ENCODE measurements at regions not wholly inside any gene's neighbourhood (a gene's known extent, or its start where the extent isn't known, plus 50 kb on each side); places are given as distances from the start of the nearest gene placed in this dataset.
"Not testable (repeated sequence)": the region's sequence is repeated elsewhere in the genome, so short reads cannot be mapped to it uniquely, and the experiment has no call there.

DNA sequence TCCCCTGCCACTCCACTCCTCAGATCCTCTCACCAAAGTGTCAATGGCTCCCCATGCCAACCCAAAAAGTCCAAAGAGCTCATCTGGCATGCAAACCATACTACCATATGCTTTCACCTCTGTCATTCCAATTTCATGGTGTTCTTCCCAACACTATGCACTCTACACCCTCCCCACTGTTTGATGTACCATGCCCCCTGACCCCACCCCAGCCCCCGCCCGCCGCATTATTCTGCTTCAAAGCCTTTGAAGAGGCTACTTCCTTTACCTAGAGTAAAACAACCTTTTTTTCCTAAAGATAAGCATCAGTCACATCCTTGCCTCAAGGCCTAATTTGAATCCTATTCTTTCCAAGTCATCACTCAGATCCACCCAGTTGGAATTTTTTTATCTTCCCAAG, 226.3 kb downstream of the DEPDC1B start:
- H3K4me3 ChIP-seq (ENCODE audit: low read depth in 1 of 3, low read length in 3 of 3), result no peak overlapping the region
- no peak for TF ChIP-seq JUND (IDR thresholded peaks at IDR 0.05)
- no peak for TF ChIP-seq NR2F2 (IDR thresholded peaks at IDR 0.05)
- TF ChIP-seq, protein P1, sequence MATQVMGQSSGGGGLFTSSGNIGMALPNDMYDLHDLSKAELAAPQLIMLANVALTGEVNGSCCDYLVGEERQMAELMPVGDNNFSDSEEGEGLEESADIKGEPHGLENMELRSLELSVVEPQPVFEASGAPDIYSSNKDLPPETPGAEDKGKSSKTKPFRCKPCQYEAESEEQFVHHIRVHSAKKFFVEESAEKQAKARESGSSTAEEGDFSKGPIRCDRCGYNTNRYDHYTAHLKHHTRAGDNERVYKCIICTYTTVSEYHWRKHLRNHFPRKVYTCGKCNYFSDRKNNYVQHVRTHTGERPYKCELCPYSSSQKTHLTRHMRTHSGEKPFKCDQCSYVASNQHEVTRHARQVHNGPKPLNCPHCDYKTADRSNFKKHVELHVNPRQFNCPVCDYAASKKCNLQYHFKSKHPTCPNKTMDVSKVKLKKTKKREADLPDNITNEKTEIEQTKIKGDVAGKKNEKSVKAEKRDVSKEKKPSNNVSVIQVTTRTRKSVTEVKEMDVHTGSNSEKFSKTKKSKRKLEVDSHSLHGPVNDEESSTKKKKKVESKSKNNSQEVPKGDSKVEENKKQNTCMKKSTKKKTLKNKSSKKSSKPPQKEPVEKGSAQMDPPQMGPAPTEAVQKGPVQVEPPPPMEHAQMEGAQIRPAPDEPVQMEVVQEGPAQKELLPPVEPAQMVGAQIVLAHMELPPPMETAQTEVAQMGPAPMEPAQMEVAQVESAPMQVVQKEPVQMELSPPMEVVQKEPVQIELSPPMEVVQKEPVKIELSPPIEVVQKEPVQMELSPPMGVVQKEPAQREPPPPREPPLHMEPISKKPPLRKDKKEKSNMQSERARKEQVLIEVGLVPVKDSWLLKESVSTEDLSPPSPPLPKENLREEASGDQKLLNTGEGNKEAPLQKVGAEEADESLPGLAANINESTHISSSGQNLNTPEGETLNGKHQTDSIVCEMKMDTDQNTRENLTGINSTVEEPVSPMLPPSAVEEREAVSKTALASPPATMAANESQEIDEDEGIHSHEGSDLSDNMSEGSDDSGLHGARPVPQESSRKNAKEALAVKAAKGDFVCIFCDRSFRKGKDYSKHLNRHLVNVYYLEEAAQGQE (IDR thresholded peaks at IDR 0.05), result no peak
- TF ChIP-seq, protein P2, sequence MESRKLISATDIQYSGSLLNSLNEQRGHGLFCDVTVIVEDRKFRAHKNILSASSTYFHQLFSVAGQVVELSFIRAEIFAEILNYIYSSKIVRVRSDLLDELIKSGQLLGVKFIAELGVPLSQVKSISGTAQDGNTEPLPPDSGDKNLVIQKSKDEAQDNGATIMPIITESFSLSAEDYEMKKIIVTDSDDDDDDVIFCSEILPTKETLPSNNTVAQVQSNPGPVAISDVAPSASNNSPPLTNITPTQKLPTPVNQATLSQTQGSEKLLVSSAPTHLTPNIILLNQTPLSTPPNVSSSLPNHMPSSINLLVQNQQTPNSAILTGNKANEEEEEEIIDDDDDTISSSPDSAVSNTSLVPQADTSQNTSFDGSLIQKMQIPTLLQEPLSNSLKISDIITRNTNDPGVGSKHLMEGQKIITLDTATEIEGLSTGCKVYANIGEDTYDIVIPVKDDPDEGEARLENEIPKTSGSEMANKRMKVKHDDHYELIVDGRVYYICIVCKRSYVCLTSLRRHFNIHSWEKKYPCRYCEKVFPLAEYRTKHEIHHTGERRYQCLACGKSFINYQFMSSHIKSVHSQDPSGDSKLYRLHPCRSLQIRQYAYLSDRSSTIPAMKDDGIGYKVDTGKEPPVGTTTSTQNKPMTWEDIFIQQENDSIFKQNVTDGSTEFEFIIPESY (IDR thresholded peaks at IDR 0.05), result no peak
- TF ChIP-seq TAF1 (conservative IDR thresholded peaks at IDR 0.05), result no peak
- TF ChIP-seq SP1 (IDR thresholded peaks at IDR 0.05), result no peak
- H3K27ac ChIP-seq (ENCODE audit: low read depth in 1 of 2, low read length in 2 of 2), result no peak overlapping the region
- no peaks in the 10 kb centered on the region for H3K27me3 ChIP-seq (ENCODE audit: control insufficient read depth in 4 of 4, insufficient read depth in 4 of 4, low read length in 3 of 4)
- H3K9ac ChIP-seq (ENCODE audit: low read depth in 1 of 2, low read length in 2 of 2), result no peak overlapping the region
- H3K9me3 ChIP-seq (ENCODE audit: control insufficient read depth in 4 of 4, low read length in 3 of 4), result peaks cover 0 to 5% (median under 1%) of the 10 kb centered on the region in 4 donors
- no peaks in the 10 kb centered on the region for H3K4me1 ChIP-seq (ENCODE audit: control insufficient read depth in 4 of 4, insufficient read depth in 4 of 4, low read length in 3 of 4)
- WGBS, result 59% methylated on average over 3 of the region's 3 CpGs
- no peak for DNase-seq (ENCODE audit: low spot score)
- H3K36me3 ChIP-seq (ENCODE audit: control insufficient read depth in 4 of 4, insufficient read depth in 3 of 4, low read depth in 1 of 4, low read length in 3 of 4), result no peaks in the 10 kb centered on the region

DNA sequence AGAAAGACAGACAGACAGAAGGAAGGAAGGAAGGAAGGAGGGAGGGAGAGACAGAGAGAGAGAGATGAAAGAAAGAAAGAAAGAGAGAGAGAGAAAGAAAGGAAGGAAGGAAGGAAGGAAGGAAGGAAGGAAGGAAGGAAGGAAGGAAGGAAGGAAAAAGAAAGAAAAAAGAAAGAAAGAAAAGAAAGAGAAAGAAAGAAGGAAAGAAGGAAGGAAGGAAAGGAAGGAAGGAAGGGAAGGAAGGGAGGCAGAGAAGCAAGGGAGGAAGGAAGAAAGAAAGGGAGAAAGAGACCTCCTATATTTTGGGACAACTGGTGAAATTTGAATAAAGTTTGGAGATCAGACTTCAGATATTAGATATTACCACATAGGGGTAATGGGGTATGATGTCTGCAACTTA, 226.9 kb downstream of the DEPDC1B start:
- H3K27ac ChIP-seq (ENCODE audit: low read depth in 1 of 2, low read length in 2 of 2); H3K4me3 ChIP-seq (ENCODE audit: low read depth in 1 of 3, low read length in 3 of 3); DNase-seq (ENCODE audit: low spot score); H3K27me3 ChIP-seq (ENCODE audit: control insufficient read depth in 4 of 4, insufficient read depth in 4 of 4, low read length in 3 of 4); H3K9ac ChIP-seq (ENCODE audit: low read depth in 1 of 2, low read length in 2 of 2); H3K4me1 ChIP-seq (ENCODE audit: control insufficient read depth in 4 of 4, insufficient read depth in 4 of 4, low read length in 3 of 4); H3K36me3 ChIP-seq (ENCODE audit: control insufficient read depth in 4 of 4, insufficient read depth in 3 of 4, low read depth in 1 of 4, low read length in 3 of 4); H3K9me3 ChIP-seq (ENCODE audit: control insufficient read depth in 4 of 4, low read length in 3 of 4): not testable (repeated sequence)

DNA sequence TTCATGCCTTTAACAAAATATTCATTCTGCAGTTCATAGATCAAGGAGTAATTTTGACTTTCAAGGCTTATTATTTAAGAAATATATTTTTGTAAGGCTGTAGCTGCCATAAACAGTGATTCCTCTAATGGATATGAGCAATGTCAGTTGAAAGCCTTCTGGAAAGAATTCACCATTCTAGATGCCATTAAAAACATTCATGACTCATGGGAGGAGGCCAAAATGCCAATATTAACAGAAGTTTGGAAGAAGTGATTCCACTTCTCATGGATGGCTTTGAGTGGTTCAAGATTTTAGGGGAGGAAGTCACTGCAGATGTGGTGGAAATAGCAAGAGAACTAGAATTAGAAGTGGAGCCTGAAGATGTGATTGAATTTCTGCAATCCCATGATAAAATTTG, 229.1 kb downstream of the DEPDC1B start:
- H3K36me3 ChIP-seq (ENCODE audit: control insufficient read depth in 4 of 4, insufficient read depth in 3 of 4, low read depth in 1 of 4, low read length in 3 of 4), result no peaks in the 10 kb centered on the region
- no peak overlapping the region for H3K9ac ChIP-seq (ENCODE audit: low read depth in 1 of 2, low read length in 2 of 2)
- H3K4me1 ChIP-seq (ENCODE audit: control insufficient read depth in 4 of 4, insufficient read depth in 4 of 4, low read length in 3 of 4), result no peaks in the 10 kb centered on the region
- no peak overlapping the region for H3K4me3 ChIP-seq (ENCODE audit: low read depth in 1 of 3, low read length in 3 of 3)
- no peaks in the 10 kb centered on the region for H3K9me3 ChIP-seq (ENCODE audit: control insufficient read depth in 4 of 4, low read length in 3 of 4)
- DNase-seq (ENCODE audit: low spot score), result no peak
- H3K27me3 ChIP-seq (ENCODE audit: control insufficient read depth in 4 of 4, insufficient read depth in 4 of 4, low read length in 3 of 4), result no peaks in the 10 kb centered on the region
- no peak overlapping the region for H3K27ac ChIP-seq (ENCODE audit: low read depth in 1 of 2, low read length in 2 of 2)
- no peak for TF ChIP-seq YY1 (IDR thresholded peaks at IDR 0.05)
- no peak for TF ChIP-seq RXRA (IDR thresholded peaks at IDR 0.05)
- TF ChIP-seq EGR1 (IDR thresholded peaks at IDR 0.05; ENCODE audit: low read depth in 2 of 2), result no peak
- no peak for TF ChIP-seq RAD21 (IDR thresholded peaks at IDR 0.05)
- TF ChIP-seq, protein P1 (IDR thresholded peaks at IDR 0.05), result no peak
- TF ChIP-seq, protein P3, sequence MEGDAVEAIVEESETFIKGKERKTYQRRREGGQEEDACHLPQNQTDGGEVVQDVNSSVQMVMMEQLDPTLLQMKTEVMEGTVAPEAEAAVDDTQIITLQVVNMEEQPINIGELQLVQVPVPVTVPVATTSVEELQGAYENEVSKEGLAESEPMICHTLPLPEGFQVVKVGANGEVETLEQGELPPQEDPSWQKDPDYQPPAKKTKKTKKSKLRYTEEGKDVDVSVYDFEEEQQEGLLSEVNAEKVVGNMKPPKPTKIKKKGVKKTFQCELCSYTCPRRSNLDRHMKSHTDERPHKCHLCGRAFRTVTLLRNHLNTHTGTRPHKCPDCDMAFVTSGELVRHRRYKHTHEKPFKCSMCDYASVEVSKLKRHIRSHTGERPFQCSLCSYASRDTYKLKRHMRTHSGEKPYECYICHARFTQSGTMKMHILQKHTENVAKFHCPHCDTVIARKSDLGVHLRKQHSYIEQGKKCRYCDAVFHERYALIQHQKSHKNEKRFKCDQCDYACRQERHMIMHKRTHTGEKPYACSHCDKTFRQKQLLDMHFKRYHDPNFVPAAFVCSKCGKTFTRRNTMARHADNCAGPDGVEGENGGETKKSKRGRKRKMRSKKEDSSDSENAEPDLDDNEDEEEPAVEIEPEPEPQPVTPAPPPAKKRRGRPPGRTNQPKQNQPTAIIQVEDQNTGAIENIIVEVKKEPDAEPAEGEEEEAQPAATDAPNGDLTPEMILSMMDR (IDR thresholded peaks at IDR 0.05; ENCODE audit: low read depth, low read length, missing input control), result no peak
- no peak for TF ChIP-seq HNF4A (conservative IDR thresholded peaks at IDR 0.05)
- no peak for TF ChIP-seq GABPA (IDR thresholded peaks at IDR 0.05 in 1 of 2, conservative IDR thresholded peaks at IDR 0.05 in 1 of 2)
- no peak for TF ChIP-seq SP1 (IDR thresholded peaks at IDR 0.05)
- TF ChIP-seq TAF1 (conservative IDR thresholded peaks at IDR 0.05), result no peak
- no peak for TF ChIP-seq FOXA1 (IDR thresholded peaks at IDR 0.05)
- no peak for TF ChIP-seq FOXA2 (IDR thresholded peaks at IDR 0.05)
- TF ChIP-seq NR2F2 (IDR thresholded peaks at IDR 0.05), result no peak
- TF ChIP-seq, protein P4, sequence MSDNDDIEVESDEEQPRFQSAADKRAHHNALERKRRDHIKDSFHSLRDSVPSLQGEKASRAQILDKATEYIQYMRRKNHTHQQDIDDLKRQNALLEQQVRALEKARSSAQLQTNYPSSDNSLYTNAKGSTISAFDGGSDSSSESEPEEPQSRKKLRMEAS (IDR thresholded peaks at IDR 0.05), result no peak
- no peak for TF ChIP-seq JUND (IDR thresholded peaks at IDR 0.05)
- TF ChIP-seq, protein P5, sequence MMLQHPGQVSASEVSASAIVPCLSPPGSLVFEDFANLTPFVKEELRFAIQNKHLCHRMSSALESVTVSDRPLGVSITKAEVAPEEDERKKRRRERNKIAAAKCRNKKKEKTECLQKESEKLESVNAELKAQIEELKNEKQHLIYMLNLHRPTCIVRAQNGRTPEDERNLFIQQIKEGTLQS (IDR thresholded peaks at IDR 0.05), result no peak

Measured in liver (tissue), 8 donors.